Superior temporal gyrus (tissue), 1 donor: ENCODE measurements at regions not wholly inside any gene's neighbourhood (a gene's known extent, or its start where the extent isn't known, plus 50 kb on each side); places are given as distances from the start of the nearest gene placed in this dataset.
"Not testable (repeated sequence)": the region's sequence is repeated elsewhere in the genome, so short reads cannot be mapped to it uniquely, and the experiment has no call there.

Source experiments
- DNase-seq: peaks from one replicate; pipeline ENCODE4 v3.0.0-alpha.2; 2016; ENCODE audit errors: extremely low spot score

GRCh38 chr17:72365857-72366414 lies 245.1 kb downstream of the SOX9 start:
- DNase-seq = no peak

GRCh38 chr17:72366626-72367025 lies 245.8 kb downstream of the SOX9 start:
- DNase-seq = no peak

GRCh38 chr17:72368191-72368590 lies 247.4 kb downstream of the SOX9 start:
- no peak for DNase-seq

GRCh38 chr17:72369366-72369765 lies 248.5 kb downstream of the SOX9 start:
- DNase-seq = no peak

GRCh38 chr17:72370819-72371218 lies 250.0 kb downstream of the SOX9 start:
- DNase-seq = no peak

- DNase-seq = no peak
Observed at GRCh38 chr17:72372185-72372584, 251.4 kb downstream of the SOX9 start.

GRCh38 chr17:72373910-72374741 lies 253.3 kb downstream of the SOX9 start:
- no peak for DNase-seq

GRCh38 chr17:72376526-72377345 lies 255.9 kb downstream of the SOX9 start:
- no peak for DNase-seq

- DNase-seq = no peak
Observed at GRCh38 chr17:72378414-72379390, 257.9 kb downstream of the SOX9 start.

- DNase-seq = no peak
Observed at GRCh38 chr17:72379516-72379915, 258.7 kb downstream of the SOX9 start.

GRCh38 chr17:72380120-72380519 lies 259.3 kb downstream of the SOX9 start:
- no peak for DNase-seq

GRCh38 chr17:72380737-72381136 lies 259.9 kb downstream of the SOX9 start:
- no peak for DNase-seq

GRCh38 chr17:72381597-72382397 lies 261.0 kb downstream of the SOX9 start:
- no peak for DNase-seq

- DNase-seq = no peak
Observed at GRCh38 chr17:72382971-72383722, 262.3 kb downstream of the SOX9 start.

GRCh38 chr17:72385475-72385874 lies 264.7 kb downstream of the SOX9 start:
- no peak for DNase-seq

- DNase-seq = not testable (repeated sequence)
Observed at GRCh38 chr17:72386173-72386572, 265.4 kb downstream of the SOX9 start.

- DNase-seq = no peak
Observed at GRCh38 chr17:72386619-72387237, 265.9 kb downstream of the SOX9 start.

- no peak for DNase-seq
Observed at GRCh38 chr17:72387487-72387886, 266.7 kb downstream of the SOX9 start.

GRCh38 chr17:72387969-72388368 lies 267.1 kb downstream of the SOX9 start:
- no peak for DNase-seq
